Vagina (tissue), 2 donors: ENCODE measurements at regions not wholly inside any gene's neighbourhood (a gene's known extent, or its start where the extent isn't known, plus 50 kb on each side); places are given as distances from the start of the nearest gene placed in this dataset.

Source experiments
- CTCF ChIP-seq, 3 experiments: fragments of 450-650 bp in 2 of 3; fragments of 200-600 bp in 1 of 3; sonication (generic) in 1 of 3; IDR thresholded peaks; one replicate each; pipeline ENCODE4 v1.5.1; 2017 to 2019; ENCODE audit warnings: antibody characterized with exemption in 3 of 3, mild to moderate bottlenecking in 2 of 3, moderate library complexity in 2 of 3
- POLR2A ChIP-seq, 2 donors: fragments of 450-650 bp; IDR thresholded peaks; one replicate each; pipeline ENCODE4 v1.6.1; 2017; ENCODE audit warnings: antibody characterized with exemption in 2 of 2, mild to moderate bottlenecking in 2 of 2, moderate library complexity in 2 of 2

- TF ChIP-seq CTCF (IDR thresholded peaks at IDR 0.05), result no peak
- TF ChIP-seq POLR2A (IDR thresholded peaks at IDR 0.05), result no peak
Measured at GRCh38 chr14:31971612-31972011, 105.5 kb upstream of the ARHGAP5 start.
